HFFc6 (cell line): ENCODE measurements at regions not wholly inside any gene's neighbourhood (a gene's known extent, or its start where the extent isn't known, plus 50 kb on each side); places are given as distances from the start of the nearest gene placed in this dataset.

Experiments used
- DNase-seq: peaks from one replicate; pipeline ENCODE4 v3.0.0-alpha.2; 2018
- H3K27ac Mint-ChIP-seq: 2 replicates; pipeline ENCODE4 v1.8.0; 2020; ENCODE audit warnings: mild to moderate bottlenecking, mixed read lengths
- H3K27me3 Mint-ChIP-seq: 2 replicates; pipeline ENCODE4 v1.8.0; 2021; ENCODE audit warnings: mild to moderate bottlenecking, moderate library complexity, mixed read lengths; ENCODE audit not compliant: insufficient read depth
- H3K36me3 Mint-ChIP-seq: 2 replicates; pipeline ENCODE4 v1.8.0; 2021; ENCODE audit warnings: low read depth, mixed read lengths
- H3K4me1 Mint-ChIP-seq: 2 replicates; pipeline ENCODE4 v1.8.0; 2020; ENCODE audit warnings: low read depth, mixed read lengths
- H3K4me3 Mint-ChIP-seq: 2 replicates; pipeline ENCODE4 v1.8.0; 2020; ENCODE audit warnings: mild to moderate bottlenecking, moderate library complexity, mixed read lengths
- H3K9me3 Mint-ChIP-seq: 2 replicates; pipeline ENCODE4 v1.8.0; 2020; ENCODE audit warnings: mild to moderate bottlenecking, mixed read lengths
- CTCF ChIP-seq: fragments of 200-600 bp; sonication (generic); IDR thresholded peaks from 2 replicates; pipeline ENCODE4 v1.5.0; 2021; ENCODE audit warnings: antibody characterized with exemption, mild to moderate bottlenecking

DNA sequence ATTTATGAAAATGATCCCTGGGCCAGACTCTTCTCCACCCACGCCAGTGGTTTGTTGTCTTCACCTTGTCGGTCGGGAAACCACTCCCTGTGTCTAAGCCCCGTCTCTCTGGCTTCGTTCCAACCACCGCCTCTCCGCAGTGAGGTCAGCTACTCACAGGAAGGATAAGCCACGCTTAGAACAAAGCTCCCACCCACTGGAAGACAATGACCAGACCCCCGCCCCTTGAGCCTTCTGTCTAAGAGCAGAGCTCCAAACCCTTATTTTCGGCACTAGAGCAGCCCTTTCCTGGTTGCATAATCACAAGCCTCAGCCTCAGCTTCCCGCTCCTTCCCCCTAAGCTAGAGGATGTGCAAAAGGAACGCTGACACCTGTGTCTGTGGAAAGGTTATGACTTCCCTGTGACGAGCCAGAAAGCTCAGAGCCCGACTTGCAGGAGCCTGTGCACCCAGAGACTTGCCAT, 114.9 kb upstream of the MEF2A start:
- Mint-ChIP-seq H3K27me3 (peaks cover 1% of the 10 kb centered on the region; the same call in 1 of the 2 replicates), H3K4me3 (no peak overlapping the region), H3K9me3 (no peaks in the 10 kb centered on the region), H3K27ac (no peak overlapping the region), H3K36me3 (no peaks in the 10 kb centered on the region), H3K4me1 (peaks cover 45% of the 10 kb centered on the region)
- DNase-seq, result no peak
- TF ChIP-seq CTCF, result no peak

GRCh38 chr15:99451484-99451883, 114.3 kb upstream of the MEF2A start:
- DNase-seq, result no peak
- no peaks in the 10 kb centered on the region for H3K36me3 Mint-ChIP-seq
- TF ChIP-seq CTCF, result no peak
- no peaks in the 10 kb centered on the region for H3K9me3 Mint-ChIP-seq
- no peak overlapping the region for H3K4me3 Mint-ChIP-seq
- peaks cover 1% of the 10 kb centered on the region; the same call in 1 of the 2 replicates for H3K27me3 Mint-ChIP-seq
- H3K4me1 Mint-ChIP-seq, result peaks cover 50% of the 10 kb centered on the region
- H3K27ac Mint-ChIP-seq, result no peak overlapping the region

- H3K4me3 Mint-ChIP-seq, result no peak overlapping the region
- H3K27ac Mint-ChIP-seq, result no peak overlapping the region; the same call in 1 of the 2 replicates
- no peaks in the 10 kb centered on the region for H3K36me3 Mint-ChIP-seq
- no peak for TF ChIP-seq CTCF
- no peaks in the 10 kb centered on the region for H3K9me3 Mint-ChIP-seq
- peaks cover 50% of the 10 kb centered on the region for H3K4me1 Mint-ChIP-seq
- DNase-seq, result no peak
- H3K27me3 Mint-ChIP-seq, result peaks cover 1% of the 10 kb centered on the region; the same call in 1 of the 2 replicates
Measured at GRCh38 chr15:99452010-99452409, 113.8 kb upstream of the MEF2A start.

DNA sequence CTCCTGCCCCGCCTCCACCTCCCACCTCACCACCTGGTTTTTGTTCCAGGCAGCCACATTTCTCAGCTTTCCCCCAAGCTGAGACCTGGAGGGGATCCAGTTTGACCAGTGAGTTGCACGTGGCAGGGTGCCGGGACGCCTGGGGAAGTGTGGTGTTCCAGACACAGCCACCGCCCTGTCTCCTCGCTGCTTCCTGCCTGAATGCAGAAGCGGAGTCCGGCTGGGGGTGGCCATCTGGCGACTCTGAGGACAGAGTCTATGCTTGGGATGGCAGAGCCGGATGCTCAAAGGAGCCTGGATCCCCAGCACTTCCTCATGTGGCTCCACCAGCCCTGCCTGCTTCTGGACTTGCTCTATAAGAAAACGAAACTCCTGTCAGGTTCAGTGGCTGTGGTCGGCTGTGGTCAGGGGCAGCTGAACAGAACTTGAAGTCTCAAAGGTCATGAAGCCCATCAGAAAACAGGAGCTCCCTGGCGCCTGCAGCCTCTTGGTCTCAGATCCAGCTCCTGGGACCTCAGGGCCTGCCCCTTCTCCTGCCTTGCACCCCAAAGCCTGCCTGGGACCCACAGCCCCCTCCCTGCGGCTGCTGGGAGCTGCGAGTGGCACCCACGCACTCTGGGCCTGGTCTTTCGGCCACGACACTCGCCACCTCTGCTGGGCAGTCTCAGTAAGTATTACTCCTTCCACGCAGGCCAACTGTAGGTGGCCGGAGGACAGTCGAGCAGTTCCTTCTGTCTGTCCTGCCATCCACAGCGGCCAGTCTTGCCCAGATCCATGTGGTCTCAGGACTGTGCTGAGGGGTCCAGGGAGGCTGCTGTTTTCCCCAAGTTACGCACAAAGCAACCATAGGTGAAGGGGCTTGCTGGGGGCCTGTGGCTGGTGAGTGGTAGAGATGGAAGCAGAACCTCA, 112.8 kb upstream of the MEF2A start:
- no peak for TF ChIP-seq CTCF
- Mint-ChIP-seq H3K9me3 (no peaks in the 10 kb centered on the region), H3K36me3 (no peaks in the 10 kb centered on the region), H3K27me3 (peaks cover 1% of the 10 kb centered on the region; the same call in 1 of the 2 replicates), H3K4me1 (peaks cover 50% of the 10 kb centered on the region), H3K4me3 (no peak overlapping the region; the same call in 1 of the 2 replicates), H3K27ac (no peak overlapping the region)
- DNase-seq, result no peak

GRCh38 chr15:99453637-99454030, 112.2 kb upstream of the MEF2A start:
- H3K27ac Mint-ChIP-seq, result no peak overlapping the region
- DNase-seq, result no peak
- H3K4me1 Mint-ChIP-seq, result peaks cover 50% of the 10 kb centered on the region
- no peak overlapping the region for H3K4me3 Mint-ChIP-seq
- H3K36me3 Mint-ChIP-seq, result no peaks in the 10 kb centered on the region
- TF ChIP-seq CTCF, result no peak
- H3K27me3 Mint-ChIP-seq, result peaks cover 1% of the 10 kb centered on the region; the same call in 1 of the 2 replicates
- no peaks in the 10 kb centered on the region for H3K9me3 Mint-ChIP-seq
